ENCODE measurements at regions not wholly inside any gene's neighbourhood (a gene's known extent, or its start where the extent isn't known, plus 50 kb on each side); places are given as distances from the start of the nearest gene placed in this dataset.
"Not testable (repeated sequence)": the region's sequence is repeated elsewhere in the genome, so short reads cannot be mapped to it uniquely, and the experiment has no call there.

- DNase-seq (ENCODE audit: low spot score in 2 of 2) (no peak), ATAC-seq (no peak)
- peak overlapping the region; percentile 94 to 99 for H3K27ac Mint-ChIP-seq
- peaks cover 4 to 11% of the 10 kb centered on the region in 2 donors for H3K36me3 Mint-ChIP-seq
- H3K9me3 Mint-ChIP-seq: no peaks in the 10 kb centered on the region
Measured at GRCh38 chr1:25020173-25020845, 90.2 kb upstream of the RUNX3 start.

GRCh38 chr1:25019337-25020172 is 89.5 kb upstream of the RUNX3 start:
- no peaks in the 10 kb centered on the region for H3K9me3 Mint-ChIP-seq
- peak overlapping the region in 1 of 2 donors; percentile 99 for H3K27ac Mint-ChIP-seq
- no peak for DNase-seq (ENCODE audit: low spot score in 2 of 2)

GRCh38 chr1:25018943-25019336 is 88.9 kb upstream of the RUNX3 start:
- Mint-ChIP-seq H3K9me3 (no peaks in the 10 kb centered on the region), H3K27ac (peak overlapping the region in 1 of 2 donors; percentile 99), H3K36me3 (peaks cover 4 to 11% of the 10 kb centered on the region in 2 donors)
- no peak for DNase-seq (ENCODE audit: low spot score in 2 of 2)
- no peak for ATAC-seq

More at GRCh38 chr1:25019337-25020172, 89.5 kb upstream of the RUNX3 start:
- no peak for ATAC-seq
- peaks cover 4 to 11% of the 10 kb centered on the region in 2 donors for H3K36me3 Mint-ChIP-seq

GRCh38 chr1:25018110-25018735 is 88.1 kb upstream of the RUNX3 start:
- DNase-seq (ENCODE audit: low spot score in 2 of 2) (no peak), ATAC-seq (no peak)
- Mint-ChIP-seq H3K27ac (peak overlapping the region; percentile 67 to 99), H3K9me3 (no peaks in the 10 kb centered on the region), H3K36me3 (peaks cover 4 to 11% of the 10 kb centered on the region in 2 donors)

- no peaks in the 10 kb centered on the region for H3K9me3 Mint-ChIP-seq
- peak overlapping the region; percentile 50 to 69 for H3K27ac Mint-ChIP-seq
- H3K36me3 Mint-ChIP-seq: peaks cover 4 to 11% of the 10 kb centered on the region in 2 donors
- DNase-seq (ENCODE audit: low spot score in 2 of 2) (no peak), ATAC-seq (no peak)
Measured at GRCh38 chr1:25017436-25018109, 87.5 kb upstream of the RUNX3 start.

- H3K36me3 Mint-ChIP-seq: no peaks in the 10 kb centered on the region
- no peak for ATAC-seq
- H3K27ac Mint-ChIP-seq: peak overlapping the region in 1 of 2 donors; percentile 27
Measured at GRCh38 chr1:25012966-25013962, 83.2 kb upstream of the RUNX3 start.

GRCh38 chr1:25011943-25012638 is 82.0 kb upstream of the RUNX3 start:
- peak; percentile 30 to 44 for ATAC-seq
- no peak for DNase-seq (ENCODE audit: low spot score in 2 of 2)
- no peaks in the 10 kb centered on the region for H3K9me3 Mint-ChIP-seq
- H3K36me3 Mint-ChIP-seq: no peaks in the 10 kb centered on the region
- peak overlapping the region in 1 of 2 donors; percentile 77 for H3K27ac Mint-ChIP-seq

More at GRCh38 chr1:25012966-25013962, 83.2 kb upstream of the RUNX3 start:
- H3K9me3 Mint-ChIP-seq: no peaks in the 10 kb centered on the region
- DNase-seq (ENCODE audit: low spot score in 2 of 2): no peak

- DNase-seq (ENCODE audit: low spot score in 2 of 2) (no peak), ATAC-seq (no peak)
- Mint-ChIP-seq H3K9me3 (no peaks in the 10 kb centered on the region), H3K36me3 (no peaks in the 10 kb centered on the region), H3K27ac (no peak overlapping the region)
Measured at GRCh38 chr1:25011275-25011674, 81.2 kb upstream of the RUNX3 start.

- no peaks in the 10 kb centered on the region for H3K36me3 Mint-ChIP-seq
- peak overlapping the region in 1 of 2 donors; percentile 28 for H3K27ac Mint-ChIP-seq
- DNase-seq (ENCODE audit: low spot score in 2 of 2) (no peak), ATAC-seq (peak; percentile 89 to 96)
- H3K9me3 Mint-ChIP-seq: no peaks in the 10 kb centered on the region
Measured at GRCh38 chr1:25009671-25010262, 79.7 kb upstream of the RUNX3 start.

GRCh38 chr1:25008192-25008485 is 78.1 kb upstream of the RUNX3 start:
- DNase-seq (ENCODE audit: low spot score in 2 of 2): no peak
- no peaks in the 10 kb centered on the region for H3K9me3 Mint-ChIP-seq
- no peak for ATAC-seq
- no peak overlapping the region for H3K27ac Mint-ChIP-seq
- H3K36me3 Mint-ChIP-seq: no peaks in the 10 kb centered on the region

- DNase-seq (ENCODE audit: low spot score in 2 of 2); ATAC-seq; H3K27ac Mint-ChIP-seq; H3K9me3 Mint-ChIP-seq; H3K36me3 Mint-ChIP-seq: not testable (repeated sequence)
Measured at GRCh38 chr1:25007390-25008191, 77.5 kb upstream of the RUNX3 start.

- peak overlapping the region in 1 of 2 donors; percentile 52 for H3K27ac Mint-ChIP-seq
- no peaks in the 10 kb centered on the region for H3K36me3 Mint-ChIP-seq
- DNase-seq (ENCODE audit: low spot score in 2 of 2): no peak
- ATAC-seq: no peak
- H3K9me3 Mint-ChIP-seq: no peaks in the 10 kb centered on the region
Measured at GRCh38 chr1:25006770-25007169, 76.7 kb upstream of the RUNX3 start.

- H3K27ac Mint-ChIP-seq: peak overlapping the region in 1 of 2 donors; percentile 87
- ATAC-seq (peak in 1 of 2 donors; percentile 15), DNase-seq (ENCODE audit: low spot score in 2 of 2) (no peak)
- no peaks in the 10 kb centered on the region for H3K9me3 Mint-ChIP-seq
- H3K36me3 Mint-ChIP-seq: peaks cover 0 to 5% of the 10 kb centered on the region in 2 donors
Measured at GRCh38 chr1:25004355-25004754, 74.3 kb upstream of the RUNX3 start.

- DNase-seq (ENCODE audit: low spot score in 2 of 2): peak in 1 of 2 donors; percentile 79
Measured at GRCh38 chr1:25003457-25004190, 73.5 kb upstream of the RUNX3 start.

More at GRCh38 chr1:25003457-25004190, 73.5 kb upstream of the RUNX3 start:
- H3K36me3 Mint-ChIP-seq: peaks cover 0 to 5% of the 10 kb centered on the region in 2 donors
- H3K9me3 Mint-ChIP-seq: no peaks in the 10 kb centered on the region
- peak; percentile 75 to 85 for ATAC-seq
- H3K27ac Mint-ChIP-seq: peak overlapping the region; percentile 81 to 87
